ENCODE measurements at regions not wholly inside any gene's neighbourhood (a gene's known extent, or its start where the extent isn't known, plus 50 kb on each side); places are given as distances from the start of the nearest gene placed in this dataset.

GRCh38 chr3:17865631-17866030 lies 123.2 kb upstream of the TBC1D5 start:
- H3K79me2 ChIP-seq (ENCODE audit: control insufficient read depth in 1 of 2, insufficient read depth in 2 of 2, low read length in 2 of 2), result peaks cover 3% of the 10 kb centered on the region in 2 experiments; a peak in 1 of 4 replicates
- no peak overlapping the region for H3K4ac ChIP-seq (replicated peaks; ENCODE audit: insufficient read length, low read depth, low read length)
- CTCF ChIA-PET (ENCODE audit: partially characterized antibody), result interaction anchor here (1.2 kb wide), 1 partner anchor 29 kb away, joined by 3 read pairs; no protein-coding TSS in a partner anchor
- DNase-seq (ENCODE audit: low read depth in 1 of 2, low spot score in 2 of 2), result no peak
- no peak overlapping the region for H2BK15ac ChIP-seq (ENCODE audit: low read length)
- H3K79me1 ChIP-seq (ENCODE audit: low read depth, low read length), result no peaks in the 10 kb centered on the region
- no peak overlapping the region for H4K8ac ChIP-seq (ENCODE audit: extremely low read depth, insufficient read depth, low read length)
- H3K4me2 ChIP-seq (ENCODE audit: insufficient read depth in 1 of 2, low read depth in 2 of 2, low read length in 2 of 2), result no peak overlapping the region
- no peak overlapping the region for H2BK12ac ChIP-seq (ENCODE audit: low read depth, low read length)
- H3K27me3 ChIP-seq (replicated peaks in 1 of 4; ENCODE audit: control insufficient read depth in 3 of 4, extremely low read depth in 1 of 4, insufficient read depth in 3 of 4, low read length in 3 of 4), result no peaks in the 10 kb centered on the region
- FAIRE-seq, result no peak
- no peaks in the 10 kb centered on the region for H3K23me2 ChIP-seq (ENCODE audit: low read depth, low read length)
- H3K23ac ChIP-seq (ENCODE audit: insufficient read length), result no peak overlapping the region
- H3K9me3 ChIP-seq (ENCODE audit: insufficient read depth in 2 of 2, low read depth in 1 of 2, low read length in 1 of 2), result peaks cover 0 to 4% of the 10 kb centered on the region in 2 experiments; a peak in 1 of 4 replicates
- H3K9ac ChIP-seq (replicated peaks in 1 of 4; ENCODE audit: extremely low read depth in 1 of 4, low read depth in 3 of 4, low read length in 3 of 4), result no peak overlapping the region
- H2AFZ ChIP-seq (ENCODE audit: low read length), result no peak overlapping the region
- no peak overlapping the region for H3K18ac ChIP-seq (ENCODE audit: extremely low read depth, low read length)
- no peak overlapping the region for H2BK120ac ChIP-seq (replicated peaks; ENCODE audit: low read depth, low read length)
- H3K56ac ChIP-seq (replicated peaks; ENCODE audit: insufficient read length, low read depth, low read length), result no peak overlapping the region
- peaks cover 0 to 6% (median 3%) of the 10 kb centered on the region in 4 experiments; a peak in 2 of 8 replicates for H3K36me3 ChIP-seq (ENCODE audit: control insufficient read depth in 2 of 4, insufficient read depth in 4 of 4, low read length in 3 of 4)
- H3K14ac ChIP-seq (ENCODE audit: insufficient read length), result no peak overlapping the region
- no peak overlapping the region for H2BK20ac ChIP-seq (ENCODE audit: low read length)
- no peak overlapping the region for H3K27ac ChIP-seq (ENCODE audit: low read depth, low read length)
- H3K4me1 ChIP-seq (replicated peaks in 1 of 4; ENCODE audit: control insufficient read depth in 3 of 4, insufficient read depth in 4 of 4, low read length in 3 of 4), result no peaks in the 10 kb centered on the region
- H3K4me3 ChIP-seq (ENCODE audit: extremely low read depth in 1 of 4, insufficient read depth in 2 of 4, low read depth in 3 of 4, low read length in 4 of 4), result no peak overlapping the region
- POLR2A ChIA-PET (ENCODE audit: partially characterized antibody), result interaction anchor here (1.0 kb wide), 1 partner anchor 20 kb away, joined by 3 read pairs; no protein-coding TSS in a partner anchor
- TF ChIP-seq POLR2A (IDR thresholded peaks at IDR 0.05; ENCODE audit: control extremely low read depth in 1 of 2, low read depth in 2 of 2, low read length in 2 of 2), result no peak
- no peak for TF ChIP-seq CTBP2 (IDR thresholded peaks at IDR 0.05; ENCODE audit: borderline replicate concordance, insufficient read depth, insufficient read length, low read length)
- no peak for TF ChIP-seq EGR1 (IDR thresholded peaks at IDR 0.05; ENCODE audit: borderline replicate concordance, low read depth, low read length)
- TF ChIP-seq KDM5A (IDR thresholded peaks at IDR 0.05; ENCODE audit: low read length), result no peak
- TF ChIP-seq HDAC6 (IDR thresholded peaks at IDR 0.05; ENCODE audit: low read depth, low read length), result no peak
- TF ChIP-seq SIX5 (IDR thresholded peaks at IDR 0.05; ENCODE audit: low read depth, low read length), result no peak
- no peak for TF ChIP-seq CHD1 (IDR thresholded peaks at IDR 0.05; ENCODE audit: low read depth, low read length)
- TF ChIP-seq KDM1A (IDR thresholded peaks at IDR 0.05; ENCODE audit: borderline replicate concordance, low read length), result no peak
- 87% methylated on average over 3 of the region's 3 CpGs; no CpG with 5 or more reads in 1 of the 2 experiments for WGBS, 2 experiments (ENCODE audit: extremely low coverage in 1 of 2, insufficient coverage in 1 of 2, insufficient read length in 1 of 2, insufficient replicate concordance in 2 of 2, low coverage in 1 of 2, low lambda C conversion rate in 2 of 2, missing lambda C conversion rate in 1 of 2)
- no peaks in the 10 kb centered on the region for H4K20me1 ChIP-seq (replicated peaks in 1 of 2; ENCODE audit: control insufficient read depth in 1 of 2, insufficient read depth in 2 of 2, low read length in 2 of 2)
- no peak overlapping the region for H2BK5ac ChIP-seq (ENCODE audit: low read depth, low read length)
- H2AK5ac ChIP-seq (ENCODE audit: low read depth, low read length), result no peak overlapping the region
- no peak overlapping the region for H4K5ac ChIP-seq (ENCODE audit: insufficient read length, low read depth, low read length)
- no peak overlapping the region for H4K91ac ChIP-seq (replicated peaks; ENCODE audit: insufficient read length, low read length)

Measured in H1 (cell line).